ENCODE measurements at regions not wholly inside any gene's neighbourhood (a gene's known extent, or its start where the extent isn't known, plus 50 kb on each side); places are given as distances from the start of the nearest gene placed in this dataset.
"Not testable (repeated sequence)": the region's sequence is repeated elsewhere in the genome, so short reads cannot be mapped to it uniquely, and the experiment has no call there.

- TF ChIP-seq CTCF (IDR thresholded peaks at IDR 0.05), result no peak
- ATAC-seq (ENCODE audit: low FRiP score), result no peak
- no peak for DNase-seq (ENCODE audit: low spot score)
These were observed 182.9 kb downstream of the MRPS30 start for GRCh38 chr5:44991693-44992092.

GRCh38 chr5:44993286-44993685, 184.5 kb downstream of the MRPS30 start:
- ATAC-seq (ENCODE audit: low FRiP score) (no peak), DNase-seq (ENCODE audit: low spot score) (no peak)
- TF ChIP-seq CTCF (IDR thresholded peaks at IDR 0.05), result no peak

- DNase-seq (ENCODE audit: low spot score) (no peak), ATAC-seq (ENCODE audit: low FRiP score) (no peak)
- TF ChIP-seq CTCF (IDR thresholded peaks at IDR 0.05), result no peak
These were observed 188.8 kb downstream of the MRPS30 start for GRCh38 chr5:44997506-44997905.

- not testable (repeated sequence) for DNase-seq (ENCODE audit: low spot score); ATAC-seq (ENCODE audit: low FRiP score)
These were observed 198.4 kb downstream of the MRPS30 start for GRCh38 chr5:45007102-45007501.

GRCh38 chr5:45017568-45017967, 208.8 kb downstream of the MRPS30 start:
- no peak for DNase-seq (ENCODE audit: low spot score)
- no peak for ATAC-seq (ENCODE audit: low FRiP score)
- TF ChIP-seq CTCF (IDR thresholded peaks at IDR 0.05), result no peak

- no peak for TF ChIP-seq CTCF (IDR thresholded peaks at IDR 0.05)
- no peak for DNase-seq (ENCODE audit: low spot score)
- no peak for ATAC-seq (ENCODE audit: low FRiP score)
These were observed 220.8 kb downstream of the MRPS30 start for GRCh38 chr5:45029553-45029952.

GRCh38 chr5:45035991-45036390, 227.2 kb downstream of the MRPS30 start:
- no peak for TF ChIP-seq CTCF (IDR thresholded peaks at IDR 0.05)
- DNase-seq (ENCODE audit: low spot score) (no peak), ATAC-seq (ENCODE audit: low FRiP score) (no peak)

- no peak for ATAC-seq (ENCODE audit: low FRiP score)
- no peak for TF ChIP-seq CTCF (IDR thresholded peaks at IDR 0.05)
- DNase-seq (ENCODE audit: low spot score), result no peak
These were observed 229.2 kb downstream of the MRPS30 start for GRCh38 chr5:45037927-45038326.
